Stimulated activated CD8-positive, alpha-beta memory T cell treated with anti-CD3 and anti-CD28 coated beads, Interleukin-4, amount 100 ng/mL, for 4 hours (primary cell): ENCODE measurements at regions not wholly inside any gene's neighbourhood (a gene's known extent, or its start where the extent isn't known, plus 50 kb on each side); places are given as distances from the start of the nearest gene placed in this dataset.

Experiments
- DNase-seq, 2 donors: peaks; one replicate each; pipeline ENCODE4 v3.0.0-alpha.2; 2020; ENCODE audit warnings: low read depth in 2 of 2, low spot score in 1 of 2

DNA sequence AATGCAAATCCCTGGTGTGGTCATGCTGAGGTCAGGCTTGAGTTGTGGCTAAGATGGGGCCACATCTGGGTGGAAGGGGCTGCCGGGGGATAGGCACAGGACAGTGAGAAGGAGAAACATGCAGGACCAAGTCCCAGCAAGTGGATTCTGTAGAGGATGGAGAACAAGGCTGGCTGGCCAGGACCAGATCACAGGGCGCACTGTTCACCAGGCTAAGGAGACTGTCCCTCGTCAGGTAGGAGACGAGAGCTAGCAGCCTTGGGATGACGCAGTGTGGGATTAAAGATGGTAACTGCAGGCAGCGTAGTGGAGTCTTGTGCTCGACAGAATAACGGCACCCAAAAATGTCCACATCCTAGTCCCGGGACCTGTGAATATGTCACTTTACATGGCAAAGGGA, 336.1 kb downstream of the BCL11B start:
- no peak for DNase-seq

DNA sequence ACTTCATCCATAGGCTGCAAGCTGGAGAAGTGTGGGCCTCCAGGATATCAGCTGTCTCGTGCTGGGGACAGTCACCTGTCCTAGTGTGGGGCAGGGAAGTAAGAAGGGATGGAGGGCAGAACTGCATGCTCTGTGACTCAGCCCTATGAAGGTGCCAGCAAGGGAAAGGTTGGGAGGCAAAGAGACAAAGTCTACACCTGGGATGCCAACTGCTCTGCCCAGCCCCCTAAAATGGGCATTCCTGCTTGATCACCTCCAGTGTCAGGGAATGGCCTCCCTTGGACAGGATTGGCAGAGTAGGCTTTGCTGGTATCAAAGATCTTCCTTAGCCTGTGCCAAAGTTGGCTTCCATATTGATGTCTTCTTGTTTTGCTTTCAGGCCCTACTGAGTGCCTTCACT, 335.0 kb downstream of the BCL11B start:
- DNase-seq = no peak

DNA sequence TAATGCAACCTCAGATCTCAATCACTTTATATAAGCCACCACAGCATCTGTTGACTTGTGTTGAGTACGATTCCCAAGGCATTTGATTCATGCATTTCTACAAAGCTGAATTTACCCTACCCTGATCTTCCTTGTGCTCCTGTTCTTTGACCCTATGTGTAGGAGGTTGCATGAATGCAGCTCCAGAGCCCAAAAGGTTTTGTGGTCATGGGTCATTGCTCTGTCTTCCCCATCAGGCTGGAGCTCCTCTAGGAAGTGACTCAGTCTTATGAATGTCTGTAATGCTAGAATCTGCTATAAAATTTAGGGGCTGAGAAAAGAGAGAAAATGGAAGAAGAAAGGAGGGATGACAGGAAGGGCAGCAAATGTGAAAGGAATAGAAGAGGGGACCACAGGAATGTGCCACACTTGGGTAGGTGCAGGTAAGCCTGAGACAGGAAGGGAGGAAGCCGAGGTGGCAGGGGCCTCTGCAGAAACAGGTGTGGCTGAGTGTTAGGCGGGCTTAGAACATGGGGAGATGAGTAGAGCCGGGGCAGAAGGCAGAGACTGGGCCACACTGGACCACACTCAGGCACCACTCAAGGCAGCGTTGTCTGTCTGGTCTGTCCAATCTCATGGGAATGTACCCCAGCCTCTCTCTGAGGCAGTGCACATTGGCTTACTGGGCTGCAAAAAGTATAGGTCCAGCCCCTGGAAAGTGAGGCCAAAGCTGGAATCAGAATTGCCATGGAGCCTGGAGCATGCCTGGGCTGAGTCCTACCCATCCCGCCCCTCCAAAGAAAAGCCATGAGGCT, 334.1 kb downstream of the BCL11B start:
- DNase-seq = no peak

DNA sequence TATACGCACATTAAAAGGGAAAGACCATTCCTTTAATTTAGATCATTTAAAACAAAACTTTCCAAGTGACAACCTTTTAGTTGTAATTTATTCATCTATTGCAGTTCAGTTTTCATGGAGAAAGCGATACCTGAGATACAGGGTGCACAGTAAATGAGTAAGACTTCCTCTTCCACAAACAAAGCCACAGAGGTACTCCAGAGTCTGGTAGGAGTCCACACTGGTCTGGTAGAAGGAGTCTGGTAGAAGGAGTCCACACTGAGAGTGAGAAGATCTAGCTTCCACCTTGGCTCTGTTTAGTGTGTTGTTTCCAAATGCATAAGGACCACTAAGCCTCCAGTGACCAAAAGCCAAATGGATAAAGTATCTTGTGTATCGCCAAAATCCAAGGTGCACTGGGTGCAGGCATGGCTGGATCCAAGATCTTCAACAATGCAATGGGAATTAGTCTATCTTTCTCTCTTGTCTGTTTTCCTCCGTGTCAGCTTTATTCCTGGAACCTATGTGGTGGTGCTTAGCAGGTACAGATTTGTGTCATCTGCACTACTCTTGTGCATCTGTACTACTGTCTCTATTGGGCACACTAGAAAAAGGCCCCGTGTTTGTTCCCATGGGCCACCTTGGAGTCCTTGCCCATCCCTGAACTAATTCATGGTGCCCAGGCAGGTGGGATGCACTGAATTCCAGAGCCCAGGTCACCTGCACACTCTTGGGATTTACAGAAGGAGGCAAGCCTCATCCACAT, 331.1 kb downstream of the BCL11B start:
- DNase-seq = no peak

DNA sequence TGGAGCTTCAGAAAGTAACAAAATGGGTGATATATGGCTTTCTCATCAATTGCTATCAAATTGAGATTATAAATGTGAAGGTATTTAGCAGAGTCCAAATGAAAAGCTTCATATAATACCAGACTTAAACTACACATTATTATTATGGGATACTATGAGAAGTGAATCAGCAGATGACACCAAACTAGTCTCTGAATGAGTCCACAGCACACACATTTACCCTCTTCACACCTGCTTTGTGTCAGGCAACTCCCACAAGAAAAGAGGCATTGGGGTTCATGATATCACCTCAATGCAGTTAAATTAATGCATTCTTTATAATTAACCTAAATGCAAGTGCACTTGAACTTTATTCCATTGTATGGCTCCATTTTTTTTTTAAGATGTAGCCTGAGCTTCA, 330.5 kb downstream of the BCL11B start:
- no peak for DNase-seq

DNA sequence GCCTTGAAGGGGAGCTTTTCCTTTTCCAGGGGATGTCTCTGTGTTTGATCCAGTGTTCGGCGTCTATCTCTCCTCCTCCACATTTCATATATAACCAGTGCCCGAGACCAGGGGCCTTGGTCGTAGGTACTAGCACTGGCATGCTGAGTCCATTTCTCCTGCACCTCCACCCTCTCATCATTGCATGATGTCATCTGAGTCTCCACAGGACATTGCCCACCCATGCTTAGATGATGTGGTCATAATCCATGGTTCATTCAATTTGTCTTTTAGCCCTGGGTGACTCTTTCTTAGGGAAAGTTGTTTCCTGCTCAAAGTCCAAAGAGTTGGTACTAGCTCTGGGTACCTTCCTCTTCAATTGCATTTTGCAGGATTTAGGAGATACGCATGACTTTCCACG, 328.1 kb downstream of the BCL11B start:
- DNase-seq = no peak

DNA sequence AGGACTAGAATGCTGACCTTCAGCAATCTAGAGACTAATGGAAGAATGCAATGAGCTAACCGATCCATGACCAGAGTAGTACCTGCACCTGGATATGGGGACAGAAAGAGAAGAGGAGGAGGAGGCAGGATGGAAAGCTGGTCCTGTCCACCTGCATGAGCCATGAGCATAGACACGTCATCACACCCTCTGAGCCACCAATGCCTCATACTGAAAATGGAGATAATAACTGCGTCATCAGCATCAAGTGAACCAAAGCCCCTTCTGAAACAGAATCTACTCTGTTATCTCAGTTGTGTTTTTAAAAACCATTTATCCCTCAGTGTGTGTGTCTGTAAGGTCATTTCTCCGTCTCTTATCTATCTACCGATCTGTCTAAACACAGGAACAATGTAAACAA, 327.0 kb downstream of the BCL11B start:
- DNase-seq = no peak

DNA sequence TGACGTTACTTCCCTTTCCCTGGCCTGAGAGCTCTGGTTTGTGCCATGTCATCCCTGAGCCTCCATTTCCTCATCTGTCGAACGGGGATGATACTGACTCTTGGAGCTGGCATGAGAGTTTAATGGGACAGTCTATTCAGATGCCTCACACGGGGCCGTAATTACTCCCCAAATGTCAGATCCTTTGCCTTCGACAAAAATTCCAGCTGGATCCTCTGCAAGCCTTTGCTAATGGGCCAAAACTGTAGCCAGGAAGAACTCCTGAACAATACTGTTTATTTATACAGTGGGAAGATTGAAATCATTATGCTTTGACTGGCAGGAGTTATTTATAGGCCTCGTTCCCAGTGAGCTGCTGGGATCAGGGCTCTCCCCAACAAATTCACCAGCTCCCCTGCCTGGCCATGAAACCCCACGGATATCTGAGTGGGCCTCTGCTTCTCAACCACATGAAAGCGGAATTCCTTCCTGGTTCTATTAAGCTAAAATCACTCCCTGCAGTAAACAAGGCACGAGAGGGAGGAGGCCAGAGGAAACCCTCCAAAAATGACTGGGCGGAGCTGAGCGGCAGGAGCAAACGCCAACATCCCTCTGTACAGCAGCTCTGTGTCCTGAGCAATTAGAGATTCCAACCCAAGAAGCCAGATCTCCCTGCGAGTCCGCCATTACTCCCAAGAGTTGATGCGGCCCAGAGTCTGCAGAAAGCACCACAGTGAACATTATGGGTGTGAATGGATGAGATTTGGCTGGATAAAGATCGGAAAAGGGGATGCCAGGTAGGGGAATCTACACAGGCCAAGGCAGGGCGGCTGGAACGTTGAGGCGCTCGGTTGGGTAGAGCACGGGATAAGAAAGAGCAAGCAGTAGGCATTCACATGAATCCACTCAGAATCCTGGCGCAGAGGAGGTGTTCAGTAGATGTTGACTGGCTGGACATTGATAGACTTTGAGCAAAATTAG, 326.1 kb downstream of the BCL11B start:
- DNase-seq = no peak

DNA sequence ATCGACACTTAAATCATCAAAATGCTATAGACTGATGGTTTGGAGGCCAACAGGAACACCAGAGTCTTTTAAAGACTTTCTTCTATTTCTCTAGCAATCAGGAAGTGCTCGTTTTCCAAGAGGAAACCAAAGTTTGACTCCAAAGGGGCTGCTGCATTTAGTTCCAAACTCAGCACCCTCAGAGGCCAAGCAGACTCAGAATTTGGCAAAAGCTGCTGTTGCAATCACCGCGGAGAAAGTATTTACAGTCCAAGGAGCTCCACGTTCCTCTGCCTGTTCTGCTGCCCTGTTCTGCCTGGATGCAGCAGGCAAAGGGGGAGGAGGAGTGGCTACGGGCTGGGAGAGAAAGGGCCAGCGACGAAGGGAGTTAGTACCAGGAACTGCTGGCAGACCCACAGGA, 325.1 kb downstream of the BCL11B start:
- no peak for DNase-seq

DNA sequence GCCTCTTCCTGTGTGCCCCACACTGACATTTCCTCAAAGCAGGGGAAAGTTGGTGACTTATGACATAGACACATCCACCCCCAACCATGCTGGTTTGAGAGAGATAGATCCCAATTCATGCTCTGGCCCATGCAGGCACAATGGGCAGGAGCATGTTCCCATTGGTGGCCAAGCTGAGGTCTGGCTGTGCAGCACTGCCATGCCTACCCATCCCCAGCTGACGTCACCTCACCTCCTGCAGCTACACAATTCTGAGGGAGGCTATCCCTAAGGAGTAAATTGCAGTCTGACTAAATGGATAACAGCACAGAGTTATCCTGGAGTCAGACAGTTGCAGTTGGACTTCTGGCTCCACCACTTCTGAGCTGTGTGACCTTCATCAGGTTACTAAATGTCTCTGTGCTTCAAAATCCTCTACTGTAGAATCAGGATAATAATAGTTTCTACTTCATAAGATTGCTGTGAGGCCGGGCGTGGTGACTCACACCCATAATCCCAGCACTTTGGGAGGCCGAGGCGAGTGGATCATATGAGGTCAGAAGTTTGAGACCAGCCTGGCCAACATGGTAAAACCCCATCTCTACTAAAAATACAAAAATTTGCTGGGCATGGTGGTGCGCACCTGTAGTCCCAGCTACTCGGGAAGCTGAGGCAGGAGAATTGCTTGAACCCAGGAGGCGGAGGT, 323.9 kb downstream of the BCL11B start:
- no peak for DNase-seq

DNA sequence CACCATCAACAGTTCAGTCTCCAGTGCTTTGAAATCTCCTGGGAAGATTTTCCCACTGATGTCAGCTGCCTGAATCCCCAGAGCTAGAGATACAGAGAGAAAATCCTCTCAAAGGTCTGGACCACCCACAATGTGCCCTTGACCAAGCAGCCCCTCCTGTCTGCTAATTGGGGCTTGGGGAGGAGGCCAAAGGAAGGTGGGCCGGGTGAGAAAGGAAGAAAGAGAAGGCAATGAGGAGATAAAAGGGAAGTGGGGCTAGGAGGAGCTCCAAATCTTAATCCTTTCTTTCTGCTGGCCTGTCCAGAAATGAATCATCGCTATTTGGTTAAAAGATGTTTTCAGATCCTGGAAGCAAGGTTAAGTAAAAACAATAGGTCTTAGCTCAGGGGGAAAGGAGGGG, 322.9 kb downstream of the BCL11B start:
- DNase-seq = no peak

DNA sequence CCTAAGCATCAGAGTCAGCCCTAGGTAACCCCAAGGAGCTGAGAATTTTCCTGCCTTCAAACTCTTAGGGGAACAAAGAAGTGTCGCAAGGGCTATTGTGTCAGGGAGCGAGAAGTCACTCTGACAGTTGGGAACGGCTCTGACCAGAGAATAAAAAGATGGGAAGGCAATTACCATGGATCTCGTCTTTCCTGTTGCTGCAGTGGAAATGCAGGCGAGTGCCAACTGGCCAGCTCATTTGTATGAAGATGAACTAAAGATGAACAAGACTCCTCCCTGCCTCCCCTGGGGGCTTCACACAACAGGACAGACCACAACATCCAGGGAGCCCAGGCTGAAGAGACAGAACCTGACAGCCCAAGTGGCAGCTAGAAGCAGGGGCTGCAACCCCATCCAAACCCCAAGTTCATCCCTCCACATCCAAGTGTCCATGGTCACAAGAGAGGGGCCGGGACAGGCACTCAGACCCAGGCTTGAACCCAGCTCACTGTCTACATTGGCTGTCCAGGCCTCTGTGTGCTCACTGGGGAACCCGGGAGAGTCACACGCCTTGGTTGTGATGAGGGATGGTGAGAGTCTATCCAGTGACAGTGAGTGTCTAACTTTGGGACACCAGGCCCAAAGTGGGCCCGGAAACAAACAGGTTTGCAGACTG, 322.4 kb downstream of the BCL11B start:
- no peak for DNase-seq

DNA sequence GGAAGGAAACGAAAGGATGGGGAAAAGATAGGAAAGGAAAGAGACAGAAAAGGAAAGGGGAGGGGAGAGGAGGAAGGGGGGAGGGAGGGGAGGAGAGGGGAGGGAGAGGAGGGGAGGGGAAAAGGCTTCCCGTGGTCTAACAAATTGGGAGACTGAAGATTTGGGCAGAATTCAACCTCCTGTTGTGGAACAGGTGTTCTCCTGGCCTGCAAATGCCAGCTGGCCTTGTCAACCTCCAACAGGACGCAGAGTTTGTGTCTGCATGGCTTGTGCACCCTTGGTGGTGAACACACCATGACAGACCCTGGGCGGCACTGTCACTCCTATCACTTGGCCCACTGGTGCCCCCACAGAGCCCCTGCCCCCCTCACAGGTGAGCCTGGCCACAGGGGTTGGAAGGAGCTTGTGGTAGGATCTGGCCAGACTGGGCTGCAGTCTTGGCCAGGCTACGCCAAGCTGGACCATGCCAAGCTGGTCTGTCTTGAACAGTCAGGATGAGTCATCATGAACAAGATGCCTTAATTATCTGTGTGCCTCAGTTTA, 321.6 kb downstream of the BCL11B start:
- no peak for DNase-seq

DNA sequence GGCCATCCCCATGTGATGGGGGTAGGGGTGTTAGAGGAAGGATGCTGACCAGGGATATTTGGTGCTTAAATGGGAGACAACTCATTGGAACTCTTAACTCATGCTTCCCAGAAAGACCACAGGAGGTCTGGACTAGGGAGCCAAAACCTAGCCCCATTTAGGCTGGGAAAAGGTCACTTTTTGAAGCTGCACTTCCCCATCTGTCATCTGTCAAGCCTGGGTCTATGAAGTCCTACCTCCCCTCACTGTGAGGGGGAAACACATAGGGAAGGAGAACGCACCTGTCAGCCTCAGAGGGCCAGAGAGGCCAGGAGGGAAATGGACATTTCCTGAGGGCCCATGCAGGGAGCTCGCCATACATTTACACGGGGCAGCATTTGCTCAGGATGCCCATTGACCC, 321.0 kb downstream of the BCL11B start:
- no peak for DNase-seq

DNA sequence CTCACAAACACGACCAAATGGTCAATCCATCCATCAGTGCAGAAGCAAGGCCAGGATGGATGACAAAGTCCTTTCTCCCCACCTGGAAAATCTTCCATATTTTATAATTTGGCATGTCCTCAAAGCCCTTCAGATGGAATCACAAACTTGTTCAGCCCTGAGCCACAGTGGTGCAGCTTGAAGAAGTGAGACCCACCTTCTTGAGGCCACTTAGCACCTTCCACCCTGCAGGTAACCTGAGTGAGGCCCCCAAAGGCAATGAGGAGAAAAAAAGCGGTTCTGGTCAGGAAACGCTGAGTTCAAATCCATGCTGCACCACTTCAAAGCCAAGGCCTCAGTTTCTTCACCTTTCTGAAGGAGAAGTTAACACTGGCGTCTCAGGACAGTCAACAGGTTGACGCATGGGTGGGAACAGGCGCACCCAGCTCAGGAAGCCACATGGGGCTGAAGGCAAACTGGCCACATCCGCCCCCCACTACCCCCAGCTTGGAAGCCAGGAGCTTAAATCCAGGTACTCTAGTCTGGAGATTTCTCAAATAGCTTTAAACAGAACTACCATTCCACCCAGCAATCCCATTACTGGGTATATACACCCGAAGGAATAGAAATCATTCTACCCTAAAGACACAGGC, 320.4 kb downstream of the BCL11B start:
- DNase-seq = no peak

DNA sequence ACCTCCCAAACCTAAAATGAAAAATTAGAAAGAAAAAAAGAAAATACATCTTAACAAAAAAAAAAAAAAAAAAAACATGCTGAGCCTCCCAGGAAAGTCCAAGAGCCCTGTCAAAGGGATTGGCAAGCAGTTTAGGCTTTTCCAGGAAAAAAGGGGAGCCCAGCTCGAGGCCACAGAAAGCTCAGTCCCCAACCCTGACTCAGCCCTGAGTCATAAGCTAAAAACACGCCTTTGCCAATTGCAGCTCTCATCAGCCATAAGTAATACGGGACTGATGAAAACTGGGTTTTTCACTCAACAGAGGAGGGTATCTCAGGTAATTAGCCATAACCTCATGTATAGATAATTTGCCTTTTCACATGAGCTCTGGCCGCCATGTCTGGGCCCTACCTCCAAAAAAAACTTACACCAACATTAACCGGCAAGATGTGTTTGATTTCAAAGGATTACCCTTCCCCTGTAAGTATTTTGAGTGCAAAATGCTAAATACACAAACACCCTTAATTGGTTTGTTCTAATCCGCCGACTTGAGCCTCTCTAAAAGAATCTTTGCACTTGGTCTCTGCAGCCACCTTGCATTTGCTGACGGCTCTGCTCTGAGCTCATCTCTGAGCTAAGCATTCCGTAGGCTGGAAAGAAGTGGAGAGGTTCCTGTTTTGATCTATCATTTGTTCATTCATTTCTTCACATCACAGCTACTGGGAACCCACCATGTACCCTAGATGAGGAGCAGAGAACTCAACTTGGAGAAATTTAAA, 319.2 kb downstream of the BCL11B start:
- DNase-seq = no peak

DNA sequence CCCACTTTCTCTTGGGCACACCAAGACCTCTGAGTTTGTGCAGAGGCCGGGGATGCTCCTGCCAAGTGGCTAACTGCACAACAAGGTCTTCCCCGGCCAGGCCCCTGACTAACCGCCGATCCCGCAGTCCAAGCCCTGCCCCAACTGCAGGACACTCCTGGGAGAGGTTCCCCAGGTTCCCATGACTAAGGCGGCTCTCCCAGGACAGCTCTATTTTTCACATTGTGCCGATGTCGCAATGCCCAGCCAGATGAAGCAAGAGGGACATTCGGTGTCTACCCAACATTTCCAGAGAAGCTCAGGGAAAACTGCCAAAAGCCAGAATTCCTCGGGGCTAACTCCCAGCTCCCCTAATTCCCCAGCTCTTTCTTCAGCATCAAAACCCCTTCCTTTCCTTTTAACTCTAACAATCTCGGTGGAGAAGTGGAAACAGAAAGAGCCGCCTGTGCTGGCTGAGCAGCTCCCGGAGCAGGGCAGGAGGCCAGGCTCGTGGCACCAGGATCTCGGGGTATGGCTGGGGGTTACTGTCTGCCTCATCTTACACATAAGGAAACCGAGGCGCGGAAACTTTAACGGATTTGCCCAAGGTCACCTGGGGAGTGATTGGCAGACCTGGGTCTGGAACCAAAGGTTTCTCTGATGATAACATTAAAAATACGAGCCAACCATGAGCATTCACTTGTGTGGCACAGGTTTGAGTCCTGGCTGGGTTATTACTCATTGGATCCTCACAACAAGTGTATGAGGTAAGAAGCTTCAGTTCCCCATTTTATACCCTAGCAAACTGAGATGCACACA, 318.2 kb downstream of the BCL11B start:
- DNase-seq = no peak

DNA sequence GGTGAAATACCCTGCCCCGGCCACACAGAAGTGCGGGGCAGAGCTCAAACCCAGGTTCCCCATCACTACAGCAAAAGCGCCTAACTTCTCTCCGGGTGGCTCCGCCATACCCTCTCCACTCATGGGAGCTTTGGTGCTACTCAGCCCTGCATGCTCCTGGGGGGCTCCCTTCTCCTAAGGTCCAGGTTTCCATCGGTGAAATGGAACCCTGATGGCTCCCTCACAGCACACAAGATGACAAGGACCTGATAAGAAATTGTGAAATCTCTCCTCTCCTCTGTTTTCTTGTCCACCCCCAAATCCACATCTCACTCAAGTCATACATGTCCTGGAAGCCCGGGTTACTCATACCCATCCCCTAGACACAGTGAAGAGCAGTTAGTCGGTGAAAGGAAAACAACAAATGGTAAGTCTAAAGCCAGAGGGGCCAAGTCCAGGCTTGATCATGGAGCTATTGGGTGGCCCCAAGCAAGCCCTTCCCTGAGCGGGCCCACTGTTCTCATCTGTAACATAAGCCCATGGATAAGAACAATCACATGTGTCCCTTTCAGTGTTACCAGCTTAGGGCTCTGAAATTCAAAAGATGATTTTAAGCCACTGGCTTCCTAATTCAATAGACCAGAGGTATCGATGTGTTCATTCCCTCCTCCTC, 317.5 kb downstream of the BCL11B start:
- no peak for DNase-seq
